IPS DF 4.7 (cell line): ENCODE measurements at regions not wholly inside any gene's neighbourhood (a gene's known extent, or its start where the extent isn't known, plus 50 kb on each side); places are given as distances from the start of the nearest gene placed in this dataset.
"Not testable (repeated sequence)": the region's sequence is repeated elsewhere in the genome, so short reads cannot be mapped to it uniquely, and the experiment has no call there.

ENCODE experiments used
- DNase-seq: peaks from one replicate; pipeline ENCODE4 v3.0.0-alpha.2; 2013; ENCODE audit warnings: low spot score; ENCODE audit errors: extremely low read depth

GRCh38 chr13:73815796-73816195 lies 318.4 kb downstream of the KLF12 start:
- no peak for DNase-seq

- no peak for DNase-seq
Observed at GRCh38 chr13:73810647-73811046, 323.6 kb downstream of the KLF12 start.

GRCh38 chr13:73809561-73809960 lies 324.6 kb downstream of the KLF12 start:
- no peak for DNase-seq

- no peak for DNase-seq
Observed at GRCh38 chr13:73808318-73808717, 325.9 kb downstream of the KLF12 start.

- not testable (repeated sequence) for DNase-seq
Observed at GRCh38 chr13:73805326-73805958, 328.8 kb downstream of the KLF12 start.

- no peak for DNase-seq
Observed at GRCh38 chr13:73803997-73804396, 330.2 kb downstream of the KLF12 start.

GRCh38 chr13:73800011-73800410 lies 334.2 kb downstream of the KLF12 start:
- no peak for DNase-seq

- DNase-seq = no peak
Observed at GRCh38 chr13:73794755-73795154, 339.4 kb downstream of the KLF12 start.

GRCh38 chr13:73793361-73793760 lies 340.8 kb downstream of the KLF12 start:
- DNase-seq = no peak

- DNase-seq = no peak
Observed at GRCh38 chr13:73792796-73793195, 341.4 kb downstream of the KLF12 start.

GRCh38 chr13:73782450-73783449 lies 351.5 kb downstream of the KLF12 start:
- no peak for DNase-seq

GRCh38 chr13:73781384-73781783 lies 352.8 kb downstream of the KLF12 start:
- no peak for DNase-seq

- no peak for DNase-seq
Observed at GRCh38 chr13:73779881-73780280, 354.3 kb downstream of the KLF12 start.

GRCh38 chr13:73778242-73778864 lies 355.9 kb downstream of the KLF12 start:
- DNase-seq = no peak

- DNase-seq = no peak
Observed at GRCh38 chr13:73777134-73777533, 357.1 kb downstream of the KLF12 start.

GRCh38 chr13:73776151-73776785 lies 357.9 kb downstream of the KLF12 start:
- DNase-seq = no peak

GRCh38 chr13:73773168-73773549 lies 361.0 kb downstream of the KLF12 start:
- no peak for DNase-seq

GRCh38 chr13:73772449-73773167 lies 361.6 kb downstream of the KLF12 start:
- DNase-seq = no peak

GRCh38 chr13:73767747-73768315 lies 366.4 kb downstream of the KLF12 start:
- no peak for DNase-seq

- no peak for DNase-seq
Observed at GRCh38 chr13:73767191-73767741, 366.9 kb downstream of the KLF12 start.
